GM21825 (cell line): ENCODE measurements at regions not wholly inside any gene's neighbourhood (a gene's known extent, or its start where the extent isn't known, plus 50 kb on each side); places are given as distances from the start of the nearest gene placed in this dataset.
"Not testable (repeated sequence)": the region's sequence is repeated elsewhere in the genome, so short reads cannot be mapped to it uniquely, and the experiment has no call there.

Experiments used
- ATAC-seq: cut with Tn5 transposase; IDR thresholded peaks from one replicate; pipeline ENCODE4 v1.9.1; 2021; ENCODE audit warnings: mild to moderate bottlenecking, moderate library complexity; ENCODE audit not compliant: unreplicated experiment

DNA sequence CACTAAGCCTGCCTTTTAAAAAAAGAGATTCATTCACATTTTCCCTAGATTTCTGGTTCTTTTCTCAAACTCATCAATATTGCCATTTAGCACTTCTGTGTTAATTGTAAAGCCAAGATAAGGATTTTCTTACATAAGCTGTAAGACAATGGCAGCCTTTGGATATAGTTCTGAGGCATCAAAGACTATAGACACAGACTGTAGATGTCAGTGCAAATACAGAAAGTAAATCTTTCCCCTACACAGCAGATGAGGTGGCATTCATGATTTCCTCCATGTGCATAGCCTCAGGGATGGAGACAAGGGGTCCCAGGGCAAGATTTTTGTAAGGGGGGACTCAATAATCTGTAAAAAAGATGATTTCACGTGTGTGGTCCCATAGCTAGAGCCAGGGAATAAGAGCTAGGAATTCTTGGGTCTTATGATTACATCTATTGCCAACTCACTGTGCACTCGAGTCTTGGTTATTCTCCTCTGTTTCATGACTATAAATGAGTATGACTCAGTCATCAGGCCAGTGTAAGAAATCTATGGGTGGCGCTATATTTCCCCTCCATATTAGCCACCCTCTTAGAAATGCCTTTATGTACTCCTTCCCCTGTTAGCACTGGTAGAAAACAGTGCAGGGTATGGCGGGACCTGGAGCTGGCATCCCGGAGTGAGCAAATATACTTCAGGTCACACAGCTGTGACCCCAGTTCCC, 207.5 kb downstream of the EXOC5 start:
- no peak for ATAC-seq

DNA sequence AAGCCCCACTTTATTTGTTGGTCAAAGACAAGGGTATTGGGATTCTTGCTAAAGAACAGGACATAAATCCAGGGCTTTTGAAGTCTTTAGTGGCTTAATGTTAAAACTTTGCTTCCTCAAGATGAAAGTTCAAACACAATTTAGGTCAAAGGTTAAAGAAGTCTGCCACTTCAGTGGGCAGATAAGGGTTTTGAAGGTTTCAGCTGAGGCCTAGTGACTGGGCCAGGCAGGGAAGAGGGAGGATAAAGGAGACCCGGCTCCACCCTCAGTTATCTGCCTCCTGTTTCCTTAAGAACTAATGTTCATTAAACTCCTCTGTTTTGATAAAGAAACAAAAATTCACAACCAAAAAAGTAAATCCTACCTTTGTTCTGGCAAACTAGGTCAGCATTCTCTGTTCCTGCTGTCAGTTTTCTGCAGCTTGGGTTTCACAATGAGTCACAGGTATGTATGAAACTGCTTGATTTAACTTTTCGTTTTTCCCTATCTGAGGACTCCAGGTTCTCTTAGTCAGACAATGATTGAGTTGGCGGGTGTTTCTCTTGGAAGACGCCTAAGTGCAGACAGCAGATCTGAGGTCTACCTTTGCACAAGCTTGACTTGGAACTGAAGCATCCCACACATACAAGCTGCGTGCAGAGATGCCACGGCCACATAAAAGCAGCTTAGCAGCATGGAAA, 208.3 kb downstream of the EXOC5 start:
- peak; percentile 92 for ATAC-seq

DNA sequence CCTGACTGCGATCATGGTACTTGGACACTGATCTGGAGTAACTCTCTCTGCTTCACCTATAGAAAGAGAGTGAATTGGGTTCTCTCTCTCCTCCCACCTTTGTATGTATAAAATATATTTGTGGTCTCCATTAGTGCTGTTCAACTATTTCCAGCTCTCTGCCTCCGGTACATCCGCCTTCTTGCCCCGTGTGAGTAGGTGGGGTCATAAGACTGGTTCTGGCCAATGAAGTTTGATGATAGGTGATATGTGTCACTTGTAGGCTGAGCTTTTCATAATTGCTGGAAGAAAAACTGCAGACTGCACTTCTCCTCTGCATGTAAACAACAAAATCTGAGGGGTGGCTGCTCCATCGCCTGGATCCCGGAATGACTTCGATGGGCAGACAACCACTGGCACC, 210.4 kb downstream of the EXOC5 start:
- ATAC-seq, result no peak

DNA sequence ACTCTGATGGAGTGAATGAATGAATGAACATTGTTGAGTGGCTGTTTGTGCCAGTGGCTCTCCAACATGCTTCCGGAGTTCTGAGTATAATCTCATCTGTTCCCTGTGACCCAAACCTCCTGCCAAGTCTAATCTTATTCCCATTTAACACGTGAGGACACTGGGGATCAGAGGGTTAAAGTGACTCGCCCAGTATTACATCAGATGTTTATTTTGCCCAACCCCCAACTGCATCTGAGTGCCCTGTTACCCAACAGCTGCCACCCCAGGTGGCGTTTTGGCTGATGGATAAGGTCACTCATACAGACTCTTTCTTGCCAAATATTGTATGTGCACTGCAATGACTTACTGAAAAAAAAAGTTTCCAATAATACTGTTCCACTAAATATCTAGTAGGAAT, 210.9 kb downstream of the EXOC5 start:
- ATAC-seq, result no peak

DNA sequence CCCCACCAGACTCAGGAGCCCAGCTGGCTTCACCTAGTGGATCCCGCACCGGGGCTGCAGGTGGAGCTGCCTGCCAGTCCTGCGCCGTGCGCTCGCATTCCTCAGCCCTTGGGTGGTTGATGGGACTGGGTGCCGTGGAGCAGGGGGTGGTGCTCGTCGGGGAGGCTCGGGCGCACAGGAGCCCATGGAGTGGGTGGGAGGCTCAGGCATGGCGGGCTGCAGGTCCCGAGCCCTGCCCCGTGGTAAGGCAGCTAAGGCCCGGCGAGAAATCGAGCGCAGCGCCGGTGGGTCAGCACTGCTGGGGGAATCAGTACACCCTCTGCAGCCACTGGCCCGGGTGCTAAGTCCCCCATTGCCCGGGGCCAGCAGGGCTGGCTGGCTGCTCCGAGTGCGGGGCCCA, 212.2 kb downstream of the EXOC5 start:
- not testable (repeated sequence) for ATAC-seq

DNA sequence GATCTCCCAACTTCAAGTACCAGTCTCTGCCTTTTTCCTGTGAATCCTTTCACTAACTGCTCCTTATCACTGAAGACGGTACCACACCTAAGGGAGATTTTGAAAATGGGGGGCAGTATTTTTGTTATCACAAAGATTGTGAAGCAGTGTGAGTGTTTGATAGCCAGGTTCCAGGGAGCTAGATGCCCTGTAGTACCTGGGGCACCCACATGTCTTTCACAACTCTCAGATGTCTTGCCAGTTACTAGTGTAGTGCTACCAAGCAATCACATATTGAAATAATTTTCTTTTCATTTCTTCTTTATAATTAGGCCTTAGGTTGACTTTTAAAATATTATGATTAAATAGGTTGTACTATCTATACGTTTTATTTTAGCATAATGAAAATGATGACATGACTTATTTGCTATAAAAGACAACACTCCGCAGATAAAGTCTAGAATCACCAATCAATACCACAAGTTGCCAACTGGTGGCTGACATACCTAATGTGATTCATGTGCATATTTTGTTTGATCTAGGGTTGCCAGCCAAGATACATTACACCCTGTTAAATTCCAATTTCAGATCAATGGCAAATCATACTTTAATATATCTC, 215.9 kb downstream of the EXOC5 start:
- ATAC-seq, result no peak

DNA sequence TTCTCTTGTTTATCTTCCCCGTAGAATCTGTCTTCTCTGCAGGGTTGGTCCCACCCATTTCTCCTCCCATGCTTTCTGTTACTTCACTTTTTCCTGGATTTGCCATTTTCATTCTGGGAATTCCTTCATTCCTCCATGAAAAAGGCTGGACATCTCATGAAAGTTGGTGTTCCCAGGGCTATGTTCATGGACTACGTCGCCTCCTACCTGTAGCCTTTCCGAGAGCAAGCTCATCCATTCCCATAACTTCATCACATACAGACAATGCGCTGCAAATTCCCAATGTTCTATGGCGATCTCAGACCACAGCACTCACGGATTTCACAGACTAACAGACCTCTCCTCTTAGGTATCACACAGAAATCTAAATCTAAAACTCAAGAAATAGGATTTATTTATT, 217.1 kb downstream of the EXOC5 start:
- ATAC-seq, result no peak

DNA sequence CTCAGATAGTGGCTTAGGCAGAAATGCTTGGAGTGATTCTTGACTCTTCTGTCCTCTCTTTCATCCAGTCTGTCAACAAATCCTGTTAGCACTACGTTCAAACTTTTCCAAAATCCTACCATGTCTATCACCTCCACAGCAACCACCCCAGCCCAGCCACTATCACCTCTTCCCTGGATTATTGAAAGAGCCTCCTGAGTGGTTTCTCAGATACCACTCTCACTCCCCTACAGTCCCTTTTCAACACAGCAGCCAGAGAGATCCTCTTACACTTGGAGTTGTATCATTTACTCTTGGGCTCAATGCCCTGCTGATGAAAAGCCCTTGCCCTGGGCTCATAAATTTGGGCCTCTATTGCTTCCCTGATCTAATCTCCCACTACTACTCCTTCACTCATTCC, 218.9 kb downstream of the EXOC5 start:
- no peak for ATAC-seq

DNA sequence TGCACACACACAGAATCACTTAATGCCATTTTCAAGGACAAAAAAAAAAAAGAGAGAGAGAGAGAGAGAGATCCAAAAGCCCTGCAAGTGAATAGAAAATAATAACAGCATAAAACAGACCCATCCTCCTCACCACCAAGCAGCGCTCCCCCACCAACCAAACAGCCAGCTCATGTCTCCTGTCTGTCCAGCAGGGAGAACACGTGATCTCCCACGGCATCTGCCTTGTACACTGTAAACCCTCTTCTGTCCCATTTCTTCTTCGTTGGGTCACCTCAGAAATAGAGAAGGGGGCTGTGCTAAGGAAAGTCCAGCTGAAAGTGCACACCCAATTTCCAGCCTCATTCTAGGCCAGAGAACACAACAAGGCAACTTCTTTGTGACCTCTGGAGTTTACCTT, 222.5 kb downstream of the EXOC5 start:
- ATAC-seq, result no peak

DNA sequence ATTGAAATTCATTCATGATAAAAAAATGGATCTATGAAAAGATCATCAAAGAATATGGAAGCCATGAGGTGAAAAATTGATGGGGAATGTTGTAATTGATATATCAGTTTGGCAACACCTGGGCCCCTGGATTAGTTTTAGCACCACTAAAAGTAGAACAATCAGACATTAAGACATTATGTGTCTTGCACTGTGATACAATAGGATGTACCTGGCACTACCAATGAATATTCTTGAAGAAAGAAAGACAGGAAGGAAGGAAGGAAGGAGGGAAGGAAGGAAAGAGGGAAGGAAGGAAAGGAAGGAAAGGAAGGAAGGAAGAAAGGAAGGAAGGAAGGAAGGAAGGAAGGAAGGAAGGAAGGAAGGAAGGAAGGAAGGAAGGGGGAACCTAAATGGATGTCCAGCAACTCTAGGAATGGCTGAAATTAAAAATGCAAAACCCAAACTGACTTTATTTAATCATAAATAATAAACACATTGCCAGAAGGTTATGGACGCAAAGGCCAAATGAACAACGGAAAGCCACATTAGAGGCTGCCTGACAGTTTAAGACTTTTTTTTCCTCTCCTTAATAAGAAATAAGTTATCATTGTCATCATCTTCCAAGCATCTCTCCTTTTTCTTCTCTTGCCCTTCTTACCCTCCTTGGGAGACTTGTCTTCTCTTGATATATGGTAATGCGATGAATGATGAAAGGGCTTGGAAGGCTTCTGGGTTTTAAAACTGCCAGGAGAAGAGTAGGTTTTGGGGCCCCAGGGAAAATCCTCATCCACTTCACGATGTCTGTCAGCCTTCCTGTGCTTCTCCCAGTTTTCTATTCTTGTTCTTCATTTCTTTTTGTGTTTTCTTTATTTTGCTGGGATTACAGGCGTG, 224.4 kb downstream of the EXOC5 start:
- not testable (repeated sequence) for ATAC-seq

DNA sequence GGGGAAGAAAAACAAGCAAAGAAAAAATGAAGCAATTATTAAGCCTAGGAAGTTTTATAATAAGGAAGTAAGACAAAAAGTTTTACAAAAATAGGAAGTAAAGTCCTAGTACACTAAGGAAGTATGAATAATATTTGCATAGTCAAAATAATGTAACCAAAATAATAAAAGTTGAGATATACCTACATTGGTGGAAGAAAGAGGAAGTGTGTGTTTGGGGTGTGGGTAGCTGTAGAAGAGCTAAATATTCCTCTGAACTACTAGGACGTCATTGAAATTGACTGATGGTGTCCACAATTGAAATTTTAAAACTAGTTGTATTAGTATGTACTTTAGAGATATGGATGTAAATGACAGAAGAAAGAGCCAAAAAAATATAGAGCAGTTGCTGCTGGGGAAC, 228.4 kb upstream of the OTX2 start:
- ATAC-seq, result no peak

DNA sequence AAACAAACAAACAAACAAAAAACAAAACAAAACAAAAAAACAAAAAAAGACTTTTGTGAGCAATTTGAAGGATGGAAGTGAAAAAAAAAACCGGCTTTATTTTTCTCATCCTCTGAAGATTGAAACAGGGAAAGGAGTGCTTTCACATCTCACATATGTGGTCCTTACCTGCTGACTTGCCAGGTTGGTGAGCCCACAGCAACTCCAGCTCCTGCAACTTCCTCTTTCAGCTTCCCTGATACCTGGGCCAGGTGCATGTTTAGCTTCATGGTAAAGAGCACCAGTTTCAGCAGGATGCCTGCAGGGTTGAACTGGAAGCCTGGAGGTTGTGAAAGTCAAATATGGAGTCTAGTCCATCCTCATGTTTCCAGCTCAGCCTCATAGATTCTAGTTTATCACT, 221.2 kb upstream of the OTX2 start:
- no peak for ATAC-seq

DNA sequence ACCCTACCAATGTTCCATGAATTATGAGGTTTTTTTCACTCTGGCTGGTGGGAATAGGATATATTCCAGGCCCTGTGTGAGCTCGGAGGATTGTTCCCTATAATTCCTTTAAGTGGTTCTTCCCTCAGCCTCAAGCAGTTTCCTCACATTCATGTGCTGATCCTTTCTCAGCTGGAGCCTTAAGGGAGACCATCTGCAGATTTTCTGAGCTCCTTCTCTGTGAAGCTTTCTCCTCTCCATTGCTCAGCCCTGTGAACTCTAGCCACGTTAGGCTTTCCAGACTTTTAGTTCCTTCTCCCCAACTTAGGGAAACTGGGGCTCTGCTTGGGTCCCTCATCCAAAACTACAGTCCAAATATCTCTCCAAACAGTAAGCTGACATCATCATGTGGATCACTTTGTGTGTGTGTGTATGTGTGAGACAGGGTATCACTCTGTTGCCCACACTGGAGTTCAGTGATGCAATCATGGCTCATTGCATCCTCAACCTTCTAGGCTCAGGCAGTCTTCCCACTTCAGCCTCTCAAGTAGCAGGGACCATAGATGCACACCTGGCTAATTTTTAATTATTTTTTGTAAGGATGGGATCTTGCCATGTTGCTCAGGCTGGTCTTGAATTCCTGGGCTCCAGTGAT, 219.5 kb upstream of the OTX2 start:
- no peak for ATAC-seq

DNA sequence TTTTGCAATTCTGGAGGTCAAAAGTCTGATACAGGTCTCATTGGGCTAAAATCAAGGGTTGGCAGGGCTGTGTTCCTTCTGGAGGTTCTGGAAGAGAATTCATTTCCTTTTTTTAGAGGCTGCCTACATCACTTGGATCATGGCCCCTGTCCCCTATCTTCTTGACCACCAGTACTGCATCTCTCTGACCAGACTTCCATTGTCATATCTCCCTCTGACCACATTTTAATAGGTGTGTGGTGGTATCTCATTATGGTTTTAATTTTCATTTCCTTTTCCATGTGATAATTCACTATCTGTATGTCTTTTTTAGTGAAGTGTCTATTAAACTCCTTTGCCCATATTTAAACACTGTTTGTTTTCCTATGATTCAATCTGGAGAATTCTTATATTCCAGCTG, 215.2 kb upstream of the OTX2 start:
- ATAC-seq, result no peak

DNA sequence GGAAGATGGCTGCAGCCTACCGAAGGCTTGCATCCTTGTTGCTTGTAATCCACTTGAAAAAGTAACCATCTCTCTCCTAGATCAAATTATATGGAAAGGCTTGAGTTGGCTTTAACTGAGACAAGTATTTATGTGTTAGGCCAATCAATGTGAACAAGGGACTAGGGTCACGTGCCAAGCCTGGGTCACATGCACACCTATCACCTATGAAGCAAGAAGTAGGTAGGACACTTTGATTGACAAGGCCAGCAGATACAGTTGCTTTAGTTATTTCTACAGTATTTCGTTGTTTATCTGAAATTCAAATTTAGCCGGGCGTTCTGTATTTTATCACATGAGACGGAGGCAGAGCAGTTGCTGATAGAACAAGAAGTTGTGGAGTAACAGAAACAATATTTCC, 212.3 kb upstream of the OTX2 start:
- ATAC-seq, result no peak

DNA sequence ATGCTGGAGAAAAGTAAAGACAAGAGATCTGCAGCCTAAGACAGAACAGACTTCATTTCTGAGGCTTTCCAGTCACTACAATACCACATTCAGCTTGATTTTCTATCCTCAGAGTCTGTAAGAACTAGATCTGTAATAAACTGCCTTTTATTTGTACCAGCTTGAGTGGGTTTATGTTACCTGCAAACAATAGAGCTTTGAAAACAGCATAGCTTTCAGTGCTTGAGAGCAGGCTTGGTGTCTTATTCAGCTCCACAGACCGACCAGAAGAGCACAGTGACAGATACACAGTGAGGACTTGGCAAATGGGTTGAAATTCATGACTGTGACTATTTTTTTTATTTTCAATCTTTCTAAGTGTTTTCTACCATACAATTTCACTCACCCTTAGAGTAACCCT, 207.8 kb upstream of the OTX2 start:
- no peak for ATAC-seq

DNA sequence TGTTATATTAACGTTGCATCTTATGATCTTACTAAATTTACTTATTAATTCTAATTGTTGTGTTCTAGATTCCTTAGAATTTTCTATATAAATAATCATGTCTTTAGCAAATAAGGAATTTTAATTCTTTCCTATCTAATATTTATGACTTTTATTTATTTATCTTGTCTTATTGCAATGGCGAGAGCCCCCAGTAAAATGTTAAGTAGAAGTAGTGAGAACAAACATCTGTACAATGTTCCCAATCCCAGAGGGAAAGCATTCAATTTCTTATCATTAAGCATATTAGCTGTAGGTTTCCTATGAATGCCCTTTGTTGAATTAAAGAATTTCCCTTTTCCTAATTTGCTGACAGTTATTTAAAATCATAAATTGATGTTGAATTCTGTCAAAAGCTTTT, 203.7 kb upstream of the OTX2 start:
- no peak for ATAC-seq

DNA sequence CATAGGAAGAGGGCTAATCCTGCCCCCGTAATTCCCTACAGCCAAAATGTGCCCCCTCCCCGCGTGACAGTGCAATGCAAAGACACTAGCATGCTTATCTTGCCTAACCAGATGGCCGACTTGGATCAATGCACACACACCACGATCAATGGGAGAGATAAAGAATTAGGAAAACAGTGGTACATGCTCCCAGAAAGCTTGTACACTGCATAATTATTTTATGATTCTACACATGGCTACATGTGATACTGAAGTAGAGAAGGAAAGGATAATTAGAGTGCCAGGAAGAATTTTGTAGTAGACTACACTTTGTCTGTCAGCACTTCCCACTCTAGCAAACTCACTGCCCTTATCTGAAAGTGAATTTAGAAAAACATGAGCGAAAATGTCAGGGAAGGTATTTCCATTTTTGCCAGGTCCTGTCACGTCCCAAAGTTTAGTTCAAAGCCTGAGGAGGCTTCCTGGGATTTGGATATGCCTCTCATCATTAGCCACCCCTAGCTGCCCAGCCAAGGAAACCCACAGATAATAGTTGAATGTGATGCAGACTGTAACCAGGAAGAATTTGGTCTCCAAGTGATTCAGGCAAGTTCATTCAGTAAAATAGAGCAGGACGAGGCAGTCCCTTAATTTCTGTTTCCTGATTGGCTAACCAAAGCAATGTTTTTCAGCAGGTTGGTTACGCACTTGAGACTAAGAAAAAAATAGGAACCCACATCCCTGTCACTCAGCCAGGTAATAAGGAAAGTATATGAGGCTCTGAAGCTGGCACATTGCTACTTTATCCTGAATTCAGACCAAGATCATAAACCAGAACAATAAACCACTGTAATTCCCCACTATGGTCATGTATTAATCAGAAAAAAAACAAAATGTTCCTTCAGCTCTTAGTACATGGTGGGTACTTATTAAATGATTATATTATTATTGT, 199.6 kb upstream of the OTX2 start:
- no peak for ATAC-seq

DNA sequence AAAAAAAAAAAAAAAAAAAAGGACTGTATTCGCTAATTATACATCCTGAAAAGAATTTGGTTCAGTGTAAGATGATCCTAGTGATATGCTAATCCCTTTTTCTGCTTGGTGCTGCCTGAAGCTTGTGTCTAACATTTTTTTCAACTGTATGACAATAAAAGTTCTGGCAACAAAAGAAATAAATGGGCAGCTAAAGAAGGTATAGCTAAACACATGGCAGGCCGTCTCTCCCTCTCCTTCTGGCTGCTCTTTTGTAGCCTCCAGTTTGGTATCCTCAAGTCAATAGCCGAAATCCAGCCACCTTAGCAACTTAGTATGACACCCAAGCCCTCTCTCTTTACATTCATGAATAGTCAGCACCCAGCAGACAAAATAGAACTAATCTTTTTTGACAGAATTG, 198.3 kb upstream of the OTX2 start:
- no peak for ATAC-seq

DNA sequence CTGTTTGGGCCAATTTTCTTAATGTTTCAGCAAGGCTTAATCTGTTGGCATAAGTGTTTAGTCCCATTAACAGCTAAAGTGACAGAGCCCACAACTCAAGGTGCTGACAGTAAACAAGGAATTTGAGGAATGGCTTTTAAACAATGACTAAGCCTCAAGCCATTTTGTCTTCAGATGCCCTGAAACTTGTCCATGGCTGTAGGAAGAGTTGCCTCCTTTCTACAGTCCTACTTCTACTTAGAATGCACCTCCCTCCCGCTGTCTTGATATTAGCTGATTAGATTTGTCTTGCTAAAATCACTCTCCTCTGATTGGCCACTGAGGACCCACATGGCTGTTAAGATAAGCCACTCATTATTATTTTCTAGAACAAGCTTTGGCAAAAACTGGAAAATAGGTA, 188.4 kb upstream of the OTX2 start:
- ATAC-seq, result no peak
